Vagina (tissue), 2 donors: ENCODE measurements at regions not wholly inside any gene's neighbourhood (a gene's known extent, or its start where the extent isn't known, plus 50 kb on each side); places are given as distances from the start of the nearest gene placed in this dataset.

Experiments
- POLR2A ChIP-seq, 2 donors: fragments of 450-650 bp; IDR thresholded peaks; one replicate each; pipeline ENCODE4 v1.6.1; 2017; ENCODE audit warnings: antibody characterized with exemption in 2 of 2, mild to moderate bottlenecking in 2 of 2, moderate library complexity in 2 of 2
- POLR2AphosphoS5 ChIP-seq, 2 donors: sonication (generic); formaldehyde crosslinking; IDR thresholded peaks; one replicate each; pipeline ENCODE4 v1.9.0; 2017; ENCODE audit warnings: antibody characterized with exemption in 2 of 2, mild to moderate bottlenecking in 2 of 2, low read depth in 1 of 2; ENCODE audit not compliant: insufficient read depth in 1 of 2
- TF ChIP-seq, protein P1 (sequence below), 3 experiments: fragments of 450-650 bp in 2 of 3; fragments of 200-600 bp in 1 of 3; sonication (generic) in 1 of 3; IDR thresholded peaks; one replicate each; pipeline ENCODE4 v1.5.1; 2017 to 2019; ENCODE audit warnings: antibody characterized with exemption in 3 of 3, mild to moderate bottlenecking in 2 of 3, moderate library complexity in 2 of 3

DNA sequence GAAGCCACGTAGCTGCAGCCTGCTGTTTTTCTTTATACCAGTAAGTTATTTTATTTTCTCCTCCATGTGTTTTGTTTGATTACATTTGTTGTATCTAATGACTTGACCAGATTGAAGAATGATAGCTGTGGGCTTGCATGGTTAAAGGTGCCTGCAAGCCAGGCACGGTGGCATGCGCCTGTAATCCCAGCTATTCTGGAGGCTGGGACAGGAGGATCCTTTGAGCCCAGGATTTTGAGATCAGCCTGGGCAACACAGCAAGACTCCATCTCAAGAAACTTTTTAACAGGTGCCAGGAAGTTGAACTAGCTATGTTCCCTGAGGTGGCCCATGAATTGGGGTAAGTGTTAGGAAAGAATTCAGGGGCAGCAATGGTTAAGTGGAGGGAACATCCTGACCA, 179.4 kb downstream of the IRS1 start:
- TF ChIP-seq, protein P1, sequence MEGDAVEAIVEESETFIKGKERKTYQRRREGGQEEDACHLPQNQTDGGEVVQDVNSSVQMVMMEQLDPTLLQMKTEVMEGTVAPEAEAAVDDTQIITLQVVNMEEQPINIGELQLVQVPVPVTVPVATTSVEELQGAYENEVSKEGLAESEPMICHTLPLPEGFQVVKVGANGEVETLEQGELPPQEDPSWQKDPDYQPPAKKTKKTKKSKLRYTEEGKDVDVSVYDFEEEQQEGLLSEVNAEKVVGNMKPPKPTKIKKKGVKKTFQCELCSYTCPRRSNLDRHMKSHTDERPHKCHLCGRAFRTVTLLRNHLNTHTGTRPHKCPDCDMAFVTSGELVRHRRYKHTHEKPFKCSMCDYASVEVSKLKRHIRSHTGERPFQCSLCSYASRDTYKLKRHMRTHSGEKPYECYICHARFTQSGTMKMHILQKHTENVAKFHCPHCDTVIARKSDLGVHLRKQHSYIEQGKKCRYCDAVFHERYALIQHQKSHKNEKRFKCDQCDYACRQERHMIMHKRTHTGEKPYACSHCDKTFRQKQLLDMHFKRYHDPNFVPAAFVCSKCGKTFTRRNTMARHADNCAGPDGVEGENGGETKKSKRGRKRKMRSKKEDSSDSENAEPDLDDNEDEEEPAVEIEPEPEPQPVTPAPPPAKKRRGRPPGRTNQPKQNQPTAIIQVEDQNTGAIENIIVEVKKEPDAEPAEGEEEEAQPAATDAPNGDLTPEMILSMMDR (IDR thresholded peaks at IDR 0.05) = no peak
- TF ChIP-seq POLR2A (IDR thresholded peaks at IDR 0.05) (no peak), POLR2AphosphoS5 (IDR thresholded peaks at IDR 0.05; ENCODE audit: insufficient read depth in 1 of 2, low read depth in 1 of 2) (no peak)
